Stomach smooth muscle (tissue), 2 donors: ENCODE measurements at regions not wholly inside any gene's neighbourhood (a gene's known extent, or its start where the extent isn't known, plus 50 kb on each side); places are given as distances from the start of the nearest gene placed in this dataset.

Experiments used
- H3K27ac ChIP-seq: one replicate; pipeline ENCODE4 v1.7.0; 2013; ENCODE audit warnings: mild to moderate bottlenecking, low read length, inconsistent platforms
- H3K27me3 ChIP-seq, 2 donors: one replicate each; pipeline ENCODE4 v1.7.0; 2013; ENCODE audit warnings: low read length in 2 of 2; ENCODE audit not compliant: insufficient read depth in 2 of 2, control insufficient read depth in 1 of 2
- H3K36me3 ChIP-seq, 2 donors: one replicate each; pipeline ENCODE4 v1.7.0; 2013; ENCODE audit warnings: low read length in 2 of 2; ENCODE audit not compliant: control insufficient read depth in 2 of 2, insufficient read depth in 2 of 2
- H3K4me1 ChIP-seq: one replicate; pipeline ENCODE4 v1.7.0; 2013; ENCODE audit warnings: low read length; ENCODE audit not compliant: control insufficient read depth, insufficient read depth
- H3K4me3 ChIP-seq, 2 donors: one replicate each; pipeline ENCODE4 v1.7.0; 2013; ENCODE audit warnings: low read length in 2 of 2
- H3K9ac ChIP-seq, 2 donors: one replicate each; pipeline ENCODE4 v1.7.0; 2013; ENCODE audit warnings: low read length in 2 of 2, mild to moderate bottlenecking in 1 of 2
- H3K9me3 ChIP-seq, 2 donors: one replicate each; pipeline ENCODE4 v1.7.0; 2013; ENCODE audit warnings: low read length in 2 of 2; ENCODE audit not compliant: control insufficient read depth in 2 of 2
- donor health status: healthy.
- donor health status: Pancreatic carcinoma.

DNA sequence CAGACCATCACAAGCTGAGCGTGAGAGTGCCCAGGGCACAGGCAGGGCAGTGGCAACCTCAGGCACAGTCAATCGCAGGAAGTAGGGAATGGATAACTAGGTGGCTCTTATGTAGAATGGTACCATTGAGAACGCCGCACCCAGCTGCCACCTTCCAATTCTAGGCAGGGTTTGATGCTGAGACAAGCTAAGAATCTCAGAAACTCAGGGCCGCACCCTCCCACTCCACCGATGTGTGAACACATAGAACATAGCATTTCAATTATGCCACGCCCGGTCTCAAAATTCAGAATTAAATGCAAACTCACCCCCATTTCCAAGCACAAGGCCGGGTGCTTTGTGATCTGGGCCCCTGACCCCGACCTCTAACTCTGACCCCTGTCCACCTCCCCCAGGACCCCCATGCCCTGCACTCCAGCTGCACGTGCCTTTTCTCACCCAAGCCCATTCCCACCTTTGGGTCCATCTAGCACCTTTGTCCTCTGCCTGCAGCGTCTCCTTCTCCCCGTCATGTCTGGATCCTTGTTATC is 178.4 kb downstream of the C16orf95 start:
- Histone ChIP-seq H3K36me3 (no peaks in the 10 kb centered on the region), H3K4me1 (no peaks in the 10 kb centered on the region), H3K9me3 (peaks cover 0 to 14% of the 10 kb centered on the region in 2 donors), H3K27me3 (no peaks in the 10 kb centered on the region), H3K4me3 (no peak overlapping the region), H3K27ac (no peak overlapping the region), H3K9ac (no peak overlapping the region)

DNA sequence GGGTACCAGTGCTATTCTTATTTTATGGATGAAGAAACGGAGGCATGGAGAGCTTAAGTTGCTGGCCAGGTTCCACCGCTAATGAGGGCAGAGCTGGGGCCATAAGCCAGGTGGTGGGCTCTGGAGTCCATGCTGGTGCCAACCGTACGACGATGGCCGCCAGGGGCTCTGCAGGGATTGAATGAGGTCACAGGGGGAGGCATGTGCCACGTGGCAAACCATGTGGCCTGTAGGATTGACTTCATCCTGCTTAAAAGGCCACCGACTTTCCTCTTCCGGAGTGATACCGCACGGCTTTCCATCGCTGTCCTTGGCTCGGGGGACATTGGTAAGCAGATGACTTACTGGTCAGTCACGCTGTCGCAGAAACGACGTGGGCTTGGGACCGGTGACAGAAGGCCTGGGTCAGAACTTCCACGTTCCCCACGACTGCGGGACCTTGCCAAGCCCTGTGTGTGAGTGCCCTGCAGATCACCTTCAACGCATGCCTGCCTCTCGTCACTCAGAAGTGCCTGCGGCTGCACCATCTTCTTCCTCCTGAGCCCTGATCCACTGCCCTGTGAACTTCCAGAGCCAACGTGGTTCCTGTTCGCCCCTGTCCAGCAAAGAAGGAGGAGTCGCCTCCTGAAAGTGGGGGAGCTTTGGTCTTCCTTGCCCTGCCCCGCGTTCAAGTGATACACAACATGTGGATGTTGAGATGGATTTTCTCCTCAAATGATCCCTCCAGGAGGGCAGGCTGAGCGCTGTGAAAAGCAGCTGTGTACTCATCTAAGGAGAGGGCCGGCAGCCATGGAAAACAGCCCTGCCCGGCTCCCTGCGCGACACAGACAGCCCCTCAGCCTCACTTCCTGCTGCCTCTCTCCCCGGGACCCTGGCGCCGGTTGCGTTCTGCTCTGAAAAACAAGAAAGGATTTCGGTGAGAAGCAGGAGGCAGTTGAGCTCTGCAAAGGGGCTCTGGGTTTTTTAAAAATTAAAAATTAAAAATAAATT is 176.7 kb downstream of the C16orf95 start:
- Histone ChIP-seq H3K27ac (no peak overlapping the region), H3K36me3 (no peaks in the 10 kb centered on the region), H3K4me3 (no peak overlapping the region)

DNA sequence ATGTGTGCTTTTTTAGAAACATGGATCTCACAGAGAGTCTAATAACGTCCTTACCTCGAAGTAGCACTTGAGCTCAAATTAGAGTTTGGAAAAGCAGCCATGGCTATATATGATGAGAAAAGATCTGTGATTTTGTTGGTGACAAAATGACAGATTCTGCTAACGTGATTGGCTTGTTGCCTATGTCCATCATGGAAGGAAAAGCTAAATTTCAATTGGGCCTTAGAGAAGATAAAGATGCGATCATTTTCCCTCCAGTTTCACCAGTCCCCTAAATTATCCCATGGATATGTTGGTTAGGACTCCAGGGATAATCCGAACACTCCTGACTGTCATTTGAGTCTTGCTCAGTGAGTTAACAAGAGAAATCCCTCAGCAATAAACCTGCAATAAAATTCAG is 175.8 kb downstream of the C16orf95 start:
- no peaks in the 10 kb centered on the region for H3K4me1 ChIP-seq
- H3K27ac ChIP-seq: no peak overlapping the region
- H3K4me3 ChIP-seq: no peak overlapping the region
- H3K27me3 ChIP-seq: no peaks in the 10 kb centered on the region
- peaks cover 0 to 14% of the 10 kb centered on the region in 2 donors for H3K9me3 ChIP-seq
- H3K9ac ChIP-seq: no peak overlapping the region
- no peaks in the 10 kb centered on the region for H3K36me3 ChIP-seq

More for the DNA sequence above, 176.7 kb downstream of the C16orf95 start:
- no peaks in the 10 kb centered on the region for H3K4me1 ChIP-seq
- no peaks in the 10 kb centered on the region for H3K27me3 ChIP-seq
- H3K9me3 ChIP-seq: peaks cover 0 to 14% of the 10 kb centered on the region in 2 donors
- no peak overlapping the region for H3K9ac ChIP-seq

DNA sequence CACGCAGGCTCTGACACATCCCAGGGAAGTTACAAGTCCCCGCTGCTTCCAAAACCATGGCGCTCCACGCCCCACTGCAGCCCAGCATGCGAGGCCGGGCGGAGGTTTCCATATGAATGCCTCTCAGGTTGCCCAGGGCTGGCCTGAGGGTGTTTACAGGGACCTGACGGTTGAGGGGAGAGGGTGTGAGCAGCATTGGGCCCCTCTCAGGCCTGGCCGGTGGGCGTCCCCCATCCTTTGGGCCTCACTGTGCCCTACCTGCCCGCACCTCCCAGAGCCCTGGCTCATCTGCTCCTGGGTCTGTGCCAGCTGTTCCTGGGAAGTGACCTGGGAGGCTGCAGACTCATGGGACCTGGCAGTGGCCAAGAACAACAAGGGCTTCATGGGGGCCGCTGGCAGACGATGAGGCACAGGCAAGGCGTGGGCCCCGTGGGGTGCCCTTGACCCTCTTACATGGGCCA is 173.5 kb downstream of the C16orf95 start:
- H3K27ac ChIP-seq: no peak overlapping the region
- H3K36me3 ChIP-seq: no peaks in the 10 kb centered on the region
- H3K4me1 ChIP-seq: no peaks in the 10 kb centered on the region
- H3K9ac ChIP-seq: no peak overlapping the region
- H3K4me3 ChIP-seq: no peak overlapping the region
- peaks cover under 1 to 8% of the 10 kb centered on the region in 2 donors for H3K9me3 ChIP-seq
- H3K27me3 ChIP-seq: no peaks in the 10 kb centered on the region

DNA sequence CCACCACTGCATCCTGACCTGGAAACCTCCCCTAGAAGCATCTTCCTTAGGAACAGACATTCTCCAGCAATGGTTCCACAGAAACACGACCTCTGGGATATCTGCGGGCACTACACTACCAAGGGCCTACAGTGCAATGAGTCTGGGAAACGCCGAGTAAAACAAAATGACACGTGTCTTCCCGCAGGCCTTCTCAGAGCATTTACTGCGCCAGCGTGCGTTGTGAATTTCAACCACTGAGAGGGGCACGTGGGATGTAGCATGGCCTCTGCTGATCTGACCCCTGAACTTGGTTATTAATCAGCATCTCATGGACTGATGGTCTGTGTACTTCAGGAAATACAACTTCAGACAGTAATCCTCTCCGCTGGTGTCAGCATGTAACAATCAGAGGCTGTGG is 173.0 kb downstream of the C16orf95 start:
- H3K9ac ChIP-seq: no peak overlapping the region
- H3K4me1 ChIP-seq: no peaks in the 10 kb centered on the region
- no peak overlapping the region for H3K4me3 ChIP-seq
- no peaks in the 10 kb centered on the region for H3K36me3 ChIP-seq
- no peak overlapping the region for H3K27ac ChIP-seq
- peaks cover 4 to 8% of the 10 kb centered on the region in 2 donors for H3K9me3 ChIP-seq
- no peaks in the 10 kb centered on the region for H3K27me3 ChIP-seq

DNA sequence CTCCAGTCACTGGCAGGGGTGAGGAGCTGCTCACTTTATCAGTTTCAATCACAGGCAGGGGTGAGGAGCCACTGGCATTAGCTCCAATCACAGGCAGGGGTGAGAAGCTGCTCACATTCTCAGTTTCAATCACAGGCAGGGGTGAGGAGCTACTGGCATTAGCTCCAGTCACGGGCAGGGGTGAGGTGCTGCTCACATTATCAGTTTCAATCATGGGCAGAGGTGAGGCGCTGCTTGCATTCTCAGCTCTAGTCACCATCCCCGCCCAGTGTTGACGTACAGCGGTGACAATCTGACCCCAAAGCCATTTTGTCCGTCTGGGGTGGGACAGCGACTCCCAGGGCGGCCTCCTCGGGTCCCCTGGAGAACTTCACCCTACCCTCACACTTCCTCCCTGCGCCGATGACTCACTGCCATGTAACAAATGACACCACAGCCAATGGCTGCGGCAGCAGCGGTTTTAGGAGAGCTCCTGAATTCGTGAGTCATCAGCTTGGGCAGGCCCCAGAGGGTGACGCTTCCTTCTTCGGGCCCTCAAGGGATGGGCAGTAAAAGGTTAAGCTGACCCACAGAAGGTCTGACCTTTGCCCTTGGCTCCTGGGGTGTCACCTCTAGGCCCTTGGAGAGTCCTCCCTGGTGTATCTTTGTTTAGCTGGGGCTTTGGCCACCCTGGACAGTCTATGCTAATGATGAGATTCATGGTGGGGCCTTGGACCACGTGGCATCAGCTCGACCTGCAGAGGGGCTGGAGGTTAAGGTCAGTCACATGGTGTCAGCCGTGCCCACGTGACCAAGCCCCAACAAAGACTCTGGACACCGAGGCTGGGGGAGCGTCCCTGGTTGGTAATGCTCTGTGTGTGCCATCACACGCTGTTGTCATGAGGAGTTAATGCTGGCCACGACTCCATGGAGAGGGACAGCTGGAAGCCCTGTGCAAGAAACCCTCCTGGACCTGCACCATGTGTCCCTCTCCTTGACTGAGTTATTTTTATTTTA is 171.7 kb downstream of the C16orf95 start:
- Histone ChIP-seq H3K36me3 (no peaks in the 10 kb centered on the region), H3K9me3 (peaks cover 3 to 4% of the 10 kb centered on the region in 2 donors), H3K4me1 (no peaks in the 10 kb centered on the region), H3K27me3 (no peaks in the 10 kb centered on the region), H3K27ac (no peak overlapping the region), H3K9ac (no peak overlapping the region), H3K4me3 (no peak overlapping the region)

DNA sequence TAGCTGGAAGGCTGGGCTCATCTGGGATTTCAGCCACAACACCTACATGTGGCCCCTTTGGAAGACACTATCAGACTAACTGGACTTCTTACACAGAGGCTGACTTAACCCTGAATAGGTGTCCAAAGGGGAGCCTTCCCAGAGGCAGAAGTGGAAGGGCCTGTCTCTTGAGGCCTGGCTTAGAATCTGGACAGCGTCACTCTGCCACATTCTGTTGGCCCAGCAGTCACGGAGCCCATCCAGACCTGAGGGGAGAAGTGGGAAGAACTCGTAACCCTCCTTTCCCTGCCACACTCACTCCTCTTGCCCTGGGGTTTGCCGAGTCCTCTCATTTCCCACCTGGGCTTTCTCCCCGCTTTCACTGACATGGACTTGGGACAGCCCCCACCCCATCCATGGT is 170.5 kb downstream of the C16orf95 start:
- Histone ChIP-seq H3K9ac (no peak overlapping the region), H3K27me3 (no peaks in the 10 kb centered on the region), H3K9me3 (peaks cover 3 to 4% of the 10 kb centered on the region in 2 donors), H3K4me3 (no peak overlapping the region), H3K27ac (no peak overlapping the region), H3K4me1 (no peaks in the 10 kb centered on the region), H3K36me3 (no peaks in the 10 kb centered on the region)

DNA sequence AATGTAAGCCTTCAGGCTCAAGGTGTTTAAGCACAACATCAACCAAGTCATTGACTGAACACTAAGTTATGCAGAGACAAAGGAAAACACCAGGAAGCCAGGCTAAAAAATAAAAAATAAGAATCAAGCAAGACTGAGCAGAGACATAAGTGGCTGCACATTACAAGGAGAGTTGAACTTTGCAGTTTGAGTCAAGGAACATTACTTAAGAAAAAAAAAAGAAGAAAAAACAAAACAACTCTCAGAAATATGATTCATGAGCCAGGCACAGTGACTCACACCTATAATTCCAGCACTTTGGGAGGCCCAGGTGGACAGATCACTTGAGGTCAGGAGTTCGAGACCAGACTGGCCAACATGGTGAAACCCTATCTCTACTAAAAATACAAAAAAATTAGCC is 168.1 kb downstream of the C16orf95 start:
- Histone ChIP-seq H3K27ac (no peak overlapping the region), H3K36me3 (no peaks in the 10 kb centered on the region), H3K4me3 (no peak overlapping the region), H3K27me3 (peaks cover 0 to 2% of the 10 kb centered on the region in 2 donors), H3K4me1 (no peaks in the 10 kb centered on the region), H3K9me3 (peaks cover 3 to 4% of the 10 kb centered on the region in 2 donors), H3K9ac (no peak overlapping the region)

DNA sequence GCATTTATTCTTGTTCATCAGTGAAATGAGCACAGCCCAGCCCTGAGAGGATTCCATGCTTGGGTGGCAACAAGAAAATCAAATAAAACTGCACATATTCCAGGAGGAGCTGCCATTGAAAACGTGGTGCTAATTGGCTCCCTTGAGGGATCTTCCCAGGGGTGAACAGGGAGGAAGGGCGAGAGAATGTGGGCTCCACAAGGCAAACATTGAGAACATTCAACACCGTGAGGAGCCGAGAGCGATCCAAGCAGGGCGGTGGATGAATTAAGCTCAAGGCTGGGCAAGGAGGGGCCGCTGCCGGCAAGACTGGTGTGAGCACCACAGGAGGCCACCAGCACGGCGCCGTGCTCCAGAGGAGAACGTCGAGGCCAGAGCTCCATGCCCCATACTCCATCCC is 166.9 kb downstream of the C16orf95 start:
- Histone ChIP-seq H3K36me3 (no peaks in the 10 kb centered on the region), H3K9me3 (peaks cover 3 to 4% of the 10 kb centered on the region in 2 donors), H3K27ac (no peak overlapping the region), H3K4me1 (no peaks in the 10 kb centered on the region), H3K27me3 (peaks cover 0 to 2% of the 10 kb centered on the region in 2 donors), H3K4me3 (no peak overlapping the region), H3K9ac (no peak overlapping the region)

DNA sequence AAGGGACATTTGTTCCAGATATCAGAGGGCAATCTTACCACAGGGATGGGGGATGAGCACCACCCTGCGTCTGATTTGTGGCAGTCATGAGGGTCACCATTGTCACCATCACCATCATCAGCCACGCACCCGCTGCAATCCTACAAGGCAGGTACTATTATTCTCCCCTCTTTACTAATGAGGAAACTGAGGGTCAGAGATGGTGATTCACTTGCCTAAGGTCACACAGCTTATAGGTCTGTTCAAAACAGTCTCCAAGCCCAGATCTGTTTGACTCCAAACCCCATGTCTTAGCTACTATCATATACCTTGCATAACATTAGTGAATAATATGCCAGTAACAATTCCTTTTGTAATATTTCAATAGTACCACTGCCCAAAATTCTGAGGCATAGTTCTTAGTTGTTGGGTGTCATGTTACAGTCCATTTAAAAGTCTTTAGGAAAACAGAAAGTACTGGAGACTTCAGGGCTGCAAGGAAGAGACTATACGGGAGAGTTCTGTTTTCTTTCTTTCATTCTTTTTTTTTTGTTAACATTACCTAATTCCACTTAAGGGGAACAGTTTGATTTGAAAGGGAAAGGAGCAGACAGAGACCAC is 166.4 kb downstream of the C16orf95 start:
- Histone ChIP-seq H3K36me3 (no peaks in the 10 kb centered on the region), H3K4me1 (no peaks in the 10 kb centered on the region), H3K4me3 (no peak overlapping the region), H3K27me3 (peaks cover 0 to 2% of the 10 kb centered on the region in 2 donors), H3K27ac (no peak overlapping the region), H3K9ac (no peak overlapping the region), H3K9me3 (peaks cover 3 to 4% of the 10 kb centered on the region in 2 donors)
